ENCODE measurements at regions not wholly inside any gene's neighbourhood (a gene's known extent, or its start where the extent isn't known, plus 50 kb on each side); places are given as distances from the start of the nearest gene placed in this dataset.

DNA sequence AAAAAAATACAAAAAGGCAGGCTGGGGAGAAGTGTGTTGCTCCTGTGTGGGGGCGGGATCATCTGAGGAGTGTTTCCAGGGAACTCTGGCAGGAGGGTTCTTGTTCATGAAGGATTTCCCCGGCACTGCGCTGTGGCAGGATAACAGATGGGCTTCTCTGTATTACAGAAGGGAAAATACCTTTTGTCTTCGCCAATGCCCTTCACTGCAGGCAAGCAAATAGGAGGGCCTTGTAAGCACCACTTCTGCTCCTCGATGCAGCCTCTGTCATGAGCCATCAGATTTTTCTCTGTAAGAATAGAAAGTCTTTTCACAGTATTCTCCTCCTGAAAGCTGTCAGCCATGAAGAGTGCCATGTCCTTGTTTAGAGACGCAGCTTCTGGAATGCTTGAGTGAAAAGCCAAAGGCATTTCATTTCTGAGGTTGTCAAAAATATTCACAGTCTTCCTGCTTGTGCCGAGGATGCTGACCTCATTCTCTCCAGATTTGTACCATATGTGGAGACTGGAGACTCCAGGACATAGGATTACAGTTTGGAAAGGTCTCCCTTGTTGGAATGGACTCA is 294.0 kb downstream of the YTHDC2 start:
- no peak overlapping the region for H3K4me3 ChIP-seq
- intact Hi-C loops (cut with DNase I) = no loop called here
- 53% methylated on average over 6 of the region's 7 CpGs for WGBS (ENCODE audit: insufficient coverage, low coverage, low lambda C conversion rate, missing lambda C conversion rate)
- no peak for TF ChIP-seq POLR2A (IDR thresholded peaks at IDR 0.05)
- TF ChIP-seq, protein P1, sequence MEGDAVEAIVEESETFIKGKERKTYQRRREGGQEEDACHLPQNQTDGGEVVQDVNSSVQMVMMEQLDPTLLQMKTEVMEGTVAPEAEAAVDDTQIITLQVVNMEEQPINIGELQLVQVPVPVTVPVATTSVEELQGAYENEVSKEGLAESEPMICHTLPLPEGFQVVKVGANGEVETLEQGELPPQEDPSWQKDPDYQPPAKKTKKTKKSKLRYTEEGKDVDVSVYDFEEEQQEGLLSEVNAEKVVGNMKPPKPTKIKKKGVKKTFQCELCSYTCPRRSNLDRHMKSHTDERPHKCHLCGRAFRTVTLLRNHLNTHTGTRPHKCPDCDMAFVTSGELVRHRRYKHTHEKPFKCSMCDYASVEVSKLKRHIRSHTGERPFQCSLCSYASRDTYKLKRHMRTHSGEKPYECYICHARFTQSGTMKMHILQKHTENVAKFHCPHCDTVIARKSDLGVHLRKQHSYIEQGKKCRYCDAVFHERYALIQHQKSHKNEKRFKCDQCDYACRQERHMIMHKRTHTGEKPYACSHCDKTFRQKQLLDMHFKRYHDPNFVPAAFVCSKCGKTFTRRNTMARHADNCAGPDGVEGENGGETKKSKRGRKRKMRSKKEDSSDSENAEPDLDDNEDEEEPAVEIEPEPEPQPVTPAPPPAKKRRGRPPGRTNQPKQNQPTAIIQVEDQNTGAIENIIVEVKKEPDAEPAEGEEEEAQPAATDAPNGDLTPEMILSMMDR (IDR thresholded peaks at IDR 0.05) = no peak
- H3K4me1 ChIP-seq = no peaks in the 10 kb centered on the region
- H3K36me3 ChIP-seq = no peaks in the 10 kb centered on the region
- H3K27ac ChIP-seq = no peak overlapping the region
- no peaks in the 10 kb centered on the region for H3K9me3 ChIP-seq
- no peaks in the 10 kb centered on the region for H3K27me3 ChIP-seq
- no peak for DNase-seq
- ATAC-seq = no peak

DNA sequence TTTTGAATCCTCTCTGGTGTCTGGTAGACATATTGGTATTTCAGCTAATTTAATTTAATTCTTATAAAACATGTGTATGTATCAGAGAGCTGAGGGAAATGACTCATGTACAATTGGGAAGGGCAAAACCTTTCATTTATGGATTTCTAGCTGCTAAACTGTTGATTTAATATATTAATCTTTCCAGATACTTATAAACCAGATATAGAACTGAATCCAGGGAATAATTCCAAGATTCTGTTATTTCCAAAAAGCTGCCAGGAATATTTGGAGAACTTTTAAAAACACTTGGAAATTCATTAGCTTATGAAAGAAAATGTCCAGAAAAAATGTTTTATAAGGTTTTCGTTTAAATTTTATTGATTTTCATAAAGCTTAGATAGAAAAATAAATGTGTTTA is 295.5 kb downstream of the YTHDC2 start:
- ATAC-seq = no peak
- Histone ChIP-seq H3K27ac (no peak overlapping the region), H3K36me3 (no peaks in the 10 kb centered on the region), H3K27me3 (no peaks in the 10 kb centered on the region), H3K4me3 (no peak overlapping the region), H3K4me1 (no peaks in the 10 kb centered on the region), H3K9me3 (no peaks in the 10 kb centered on the region)
- no peak for DNase-seq
- WGBS (ENCODE audit: insufficient coverage, low coverage, low lambda C conversion rate, missing lambda C conversion rate) = 41% methylated on average over 1 of the region's 1 CpG
- intact Hi-C loops (cut with DNase I) = no loop called here
- no peak for TF ChIP-seq POLR2A (IDR thresholded peaks at IDR 0.05)
- TF ChIP-seq, protein P1 (IDR thresholded peaks at IDR 0.05) = no peak

DNA sequence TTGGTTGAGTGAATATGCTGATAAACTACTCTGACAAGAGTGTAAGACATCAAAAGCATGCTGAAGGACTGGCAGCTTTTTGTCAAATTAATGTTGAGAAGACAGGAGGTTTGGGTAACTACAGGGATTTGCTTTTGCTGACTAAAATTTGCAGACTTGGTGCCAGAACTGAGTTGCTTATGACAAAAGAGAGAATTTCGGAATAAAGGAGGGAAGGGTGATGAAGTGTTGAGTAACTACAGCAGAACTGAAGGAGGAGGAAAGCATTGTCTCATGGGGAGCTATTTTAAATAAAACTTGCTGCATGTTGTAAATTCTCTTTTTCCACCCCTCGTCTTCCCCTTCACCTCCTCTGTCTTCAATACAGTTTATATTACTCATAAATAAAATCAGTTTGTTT is 296.1 kb downstream of the YTHDC2 start:
- H3K36me3 ChIP-seq = no peaks in the 10 kb centered on the region
- H3K9me3 ChIP-seq = no peaks in the 10 kb centered on the region
- 29% methylated on average over 2 of the region's 2 CpGs for WGBS (ENCODE audit: insufficient coverage, low coverage, low lambda C conversion rate, missing lambda C conversion rate)
- ATAC-seq = no peak
- no peaks in the 10 kb centered on the region for H3K27me3 ChIP-seq
- no peak overlapping the region for H3K27ac ChIP-seq
- no peaks in the 10 kb centered on the region for H3K4me1 ChIP-seq
- intact Hi-C loops (cut with DNase I) = no loop called here
- TF ChIP-seq, protein P1 (IDR thresholded peaks at IDR 0.05) = no peak
- no peak overlapping the region for H3K4me3 ChIP-seq
- DNase-seq = no peak

DNA sequence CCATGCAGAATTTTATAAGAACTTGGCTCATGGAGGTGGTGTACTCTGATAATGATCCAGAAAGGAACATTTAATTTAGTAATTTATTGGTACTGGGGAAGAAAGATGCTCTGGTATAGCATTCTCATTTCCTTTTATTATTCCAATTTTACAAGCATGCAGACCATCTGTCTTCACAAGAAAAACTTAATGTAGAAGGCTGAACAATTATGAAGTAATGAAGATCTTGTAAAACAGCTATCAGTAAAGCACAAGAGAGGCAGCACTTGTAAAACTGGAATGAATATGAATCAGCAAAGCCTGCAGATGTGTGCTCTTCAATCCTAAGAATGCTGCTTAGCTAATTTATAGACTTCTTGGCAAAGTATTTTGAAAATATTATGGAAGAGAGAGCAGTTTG is 300.0 kb downstream of the YTHDC2 start:
- TF ChIP-seq, protein P1 (IDR thresholded peaks at IDR 0.05) = no peak
- no peak for ATAC-seq
- Histone ChIP-seq H3K36me3 (no peaks in the 10 kb centered on the region), H3K4me1 (no peaks in the 10 kb centered on the region), H3K4me3 (no peak overlapping the region), H3K27me3 (no peaks in the 10 kb centered on the region), H3K27ac (no peak overlapping the region), H3K9me3 (no peaks in the 10 kb centered on the region)
- intact Hi-C loops (cut with DNase I) = no loop called here
- DNase-seq = no peak

DNA sequence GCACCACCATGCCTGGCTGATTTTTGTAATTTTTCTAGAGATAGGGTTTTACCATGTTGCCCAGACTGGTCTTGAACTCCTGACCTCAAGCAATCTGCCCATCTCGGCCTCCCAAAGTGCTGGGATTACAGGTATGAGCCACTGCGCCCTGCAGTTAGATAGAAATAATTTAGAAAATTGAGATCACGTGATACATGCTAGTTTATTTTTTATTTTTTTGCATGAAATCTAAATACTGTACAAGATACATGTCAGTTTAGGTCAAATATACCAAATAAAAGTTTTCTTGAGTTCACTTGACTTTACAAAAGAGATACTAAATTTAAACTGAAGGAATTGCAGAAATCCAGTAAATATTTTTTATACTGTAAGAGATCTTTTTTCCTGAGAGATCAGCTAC is 304.2 kb downstream of the YTHDC2 start:
- ATAC-seq (no peak), DNase-seq (no peak)
- 32% methylated on average over 3 of the region's 3 CpGs for whole genome bisulfite sequencing (ENCODE audit: insufficient coverage, low coverage, low lambda C conversion rate, missing lambda C conversion rate)
- no peak overlapping the region for H3K4me3 ChIP-seq
- no peaks in the 10 kb centered on the region for H3K36me3 ChIP-seq
- intact Hi-C loops (cut with DNase I) = no loop called here
- TF ChIP-seq, protein P1 (IDR thresholded peaks at IDR 0.05) = no peak
- no peak for TF ChIP-seq POLR2A (IDR thresholded peaks at IDR 0.05)
- H3K27ac ChIP-seq = no peak overlapping the region
- H3K9me3 ChIP-seq = no peaks in the 10 kb centered on the region
- H3K27me3 ChIP-seq = no peaks in the 10 kb centered on the region
- no peaks in the 10 kb centered on the region for H3K4me1 ChIP-seq

All from right lobe of liver (tissue), 6 donors.